ENCODE measurements at regions not wholly inside any gene's neighbourhood (a gene's known extent, or its start where the extent isn't known, plus 50 kb on each side); places are given as distances from the start of the nearest gene placed in this dataset.
"Not testable (repeated sequence)": the region's sequence is repeated elsewhere in the genome, so short reads cannot be mapped to it uniquely, and the experiment has no call there.

GRCh38 chr16:85275533-85276249 lies 163.4 kb upstream of the CIBAR2 start:
- Mint-ChIP-seq H3K4me3 (peak overlapping the region in 1 of 4 donors; percentile 1), H3K27ac (no peak overlapping the region), H3K9me3 (peaks cover 0 to 2% (median 0%) of the 10 kb centered on the region in 3 donors), H3K27me3 (peaks cover 3% of the 10 kb centered on the region), H3K36me3 (no peaks in the 10 kb centered on the region), H3K4me1 (peaks cover 0 to 2% (median 0%) of the 10 kb centered on the region in 3 donors)

DNA sequence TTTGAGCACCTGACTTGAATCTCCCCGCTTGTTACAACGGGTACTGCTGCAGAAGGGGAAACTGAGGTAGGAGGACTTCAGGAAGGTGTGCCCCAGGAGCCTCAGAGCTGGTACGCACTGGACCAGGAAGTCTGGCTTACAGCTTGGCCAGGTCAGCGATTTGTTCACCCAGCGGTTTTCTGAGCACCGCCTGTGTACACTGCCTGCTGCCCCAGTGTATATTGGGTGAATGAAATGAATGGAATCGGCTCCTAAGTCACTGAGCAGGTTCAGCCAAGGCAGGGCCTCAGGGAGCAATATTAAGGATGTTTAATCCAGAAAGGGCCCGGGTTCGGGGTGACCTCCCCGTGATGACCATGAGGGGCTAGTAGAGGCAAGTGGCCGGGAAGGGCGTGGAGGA lies 164.0 kb upstream of the CIBAR2 start:
- Mint-ChIP-seq H3K9me3 (peaks cover 0 to 2% (median 0%) of the 10 kb centered on the region in 3 donors), H3K27me3 (peaks cover 3% of the 10 kb centered on the region), H3K36me3 (no peaks in the 10 kb centered on the region), H3K4me1 (peaks cover 0 to 2% (median 0%) of the 10 kb centered on the region in 3 donors), H3K4me3 (peak overlapping the region in 1 of 4 donors; percentile 1), H3K27ac (peak overlapping the region in 1 of 3 donors; percentile 62)

- peaks cover 0 to 2% (median 0%) of the 10 kb centered on the region in 3 donors for H3K9me3 Mint-ChIP-seq
These were observed 164.4 kb upstream of the CIBAR2 start for GRCh38 chr16:85276721-85277120.

DNA sequence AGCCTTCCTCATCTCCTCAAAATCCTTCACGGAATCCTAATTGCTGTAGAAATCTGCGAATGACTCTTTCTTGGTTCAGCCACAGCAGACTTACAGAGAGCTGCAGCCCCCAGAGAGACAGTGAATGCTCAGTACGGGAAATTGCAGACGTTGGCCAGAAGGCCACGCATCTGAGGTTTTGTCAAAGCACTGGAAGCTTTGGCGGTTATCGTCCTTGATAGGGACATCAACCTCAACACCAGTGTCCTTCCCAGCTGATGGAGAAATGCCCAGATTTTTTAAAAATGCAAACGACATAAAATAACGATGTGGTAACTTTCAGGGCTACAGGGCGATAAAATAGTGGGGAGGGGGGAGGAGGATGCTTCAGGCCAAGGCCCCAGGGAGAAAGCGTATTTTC lies 166.6 kb upstream of the CIBAR2 start:
- peaks cover 0 to 1% (median 0%) of the 10 kb centered on the region in 3 donors for H3K4me1 Mint-ChIP-seq
- H3K27ac Mint-ChIP-seq: no peak overlapping the region
- H3K9me3 Mint-ChIP-seq: no peaks in the 10 kb centered on the region
- H3K4me3 Mint-ChIP-seq: no peak overlapping the region
- H3K27me3 Mint-ChIP-seq: peaks cover 3% of the 10 kb centered on the region
- no peaks in the 10 kb centered on the region for H3K36me3 Mint-ChIP-seq

More at GRCh38 chr16:85276721-85277120, 164.4 kb upstream of the CIBAR2 start:
- Mint-ChIP-seq H3K27me3 (peaks cover 3% of the 10 kb centered on the region), H3K27ac (peak overlapping the region in 1 of 3 donors; percentile 62), H3K4me1 (peaks cover 0 to 2% (median 0%) of the 10 kb centered on the region in 3 donors), H3K36me3 (no peaks in the 10 kb centered on the region), H3K4me3 (no peak overlapping the region)

DNA sequence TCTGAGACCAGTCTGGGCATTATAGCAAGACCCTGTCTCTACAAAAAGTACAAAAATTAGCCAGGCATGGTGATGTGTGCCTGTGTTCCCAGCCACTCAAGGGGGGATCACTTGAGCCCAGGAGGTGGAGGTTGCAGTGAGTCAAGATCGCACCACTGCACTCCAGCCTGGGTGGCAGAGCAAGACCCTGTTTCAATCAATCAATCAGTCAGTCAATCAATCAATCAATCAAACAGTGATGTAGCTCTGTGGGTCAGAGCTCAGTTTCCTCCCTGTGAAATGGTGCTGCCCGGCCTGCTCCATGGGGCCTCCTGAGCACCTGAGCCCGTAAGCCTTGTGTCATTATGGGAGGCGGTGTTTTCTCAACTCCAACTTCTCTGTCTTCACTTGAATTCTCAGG lies 167.1 kb upstream of the CIBAR2 start:
- H3K27me3 Mint-ChIP-seq: peaks cover 5% of the 10 kb centered on the region
- no peaks in the 10 kb centered on the region for H3K9me3 Mint-ChIP-seq
- no peak overlapping the region for H3K4me3 Mint-ChIP-seq
- H3K36me3 Mint-ChIP-seq: no peaks in the 10 kb centered on the region
- H3K4me1 Mint-ChIP-seq: no peaks in the 10 kb centered on the region
- H3K27ac Mint-ChIP-seq: no peak overlapping the region

- Mint-ChIP-seq H3K4me3 (no peak overlapping the region), H3K4me1 (no peaks in the 10 kb centered on the region), H3K36me3 (no peaks in the 10 kb centered on the region), H3K27ac (no peak overlapping the region), H3K27me3 (peaks cover 2% of the 10 kb centered on the region), H3K9me3 (no peaks in the 10 kb centered on the region)
These were observed 167.7 kb upstream of the CIBAR2 start for GRCh38 chr16:85279825-85280545.

DNA sequence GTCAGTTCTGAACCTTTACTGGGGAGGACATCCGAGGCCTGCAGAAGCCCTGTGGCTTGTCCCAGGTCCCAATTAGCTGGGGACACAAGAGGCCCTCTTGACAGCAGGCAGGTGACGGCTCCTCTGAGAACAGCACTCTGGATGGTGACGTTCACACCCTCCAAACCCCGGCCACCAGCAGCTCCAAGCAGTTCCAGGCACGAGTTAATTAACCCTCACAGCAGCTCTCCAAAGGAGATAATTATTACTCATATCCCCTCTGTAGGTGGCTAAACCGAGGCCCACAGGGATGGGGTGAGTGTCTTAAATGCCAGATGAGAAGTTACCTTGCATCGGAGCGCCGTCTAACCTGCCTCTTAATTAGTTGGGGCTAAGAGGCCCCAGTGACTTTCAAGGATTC lies 168.9 kb upstream of the CIBAR2 start:
- Mint-ChIP-seq H3K4me3 (no peak overlapping the region), H3K27me3 (peaks cover 2% of the 10 kb centered on the region), H3K9me3 (no peaks in the 10 kb centered on the region), H3K27ac (no peak overlapping the region), H3K36me3 (no peaks in the 10 kb centered on the region), H3K4me1 (no peaks in the 10 kb centered on the region)

DNA sequence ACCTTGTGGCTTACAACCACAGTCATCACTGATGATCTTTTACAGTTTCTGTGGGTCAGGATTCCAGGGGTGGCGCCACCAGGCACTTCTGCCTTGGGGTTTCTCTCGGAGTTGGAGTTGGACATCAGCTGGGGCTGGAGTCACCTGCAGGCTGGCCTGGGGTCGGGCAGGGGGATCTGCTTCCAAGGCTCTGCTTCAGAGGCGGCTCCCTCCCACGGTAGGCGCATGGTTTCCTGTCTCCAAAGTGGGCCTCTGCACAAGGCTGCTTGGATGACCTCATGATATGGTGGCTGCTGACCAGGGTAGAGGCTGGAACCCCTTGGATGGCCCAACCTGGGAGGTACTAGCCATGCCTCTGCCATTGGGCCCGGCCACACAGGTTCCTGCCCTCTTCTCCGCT lies 170.6 kb upstream of the CIBAR2 start:
- Mint-ChIP-seq H3K36me3 (peaks cover 2% of the 10 kb centered on the region), H3K27ac (no peak overlapping the region)

GRCh38 chr16:85283305-85284050 lies 171.2 kb upstream of the CIBAR2 start:
- Mint-ChIP-seq H3K4me3 (no peak overlapping the region), H3K27ac (no peak overlapping the region), H3K4me1 (no peaks in the 10 kb centered on the region), H3K27me3 (peaks cover 2% of the 10 kb centered on the region), H3K36me3 (peaks cover 2% of the 10 kb centered on the region), H3K9me3 (no peaks in the 10 kb centered on the region)

More for the DNA sequence above, 170.6 kb upstream of the CIBAR2 start:
- Mint-ChIP-seq H3K4me3 (no peak overlapping the region), H3K9me3 (no peaks in the 10 kb centered on the region), H3K27me3 (peaks cover 2% of the 10 kb centered on the region), H3K4me1 (no peaks in the 10 kb centered on the region)

DNA sequence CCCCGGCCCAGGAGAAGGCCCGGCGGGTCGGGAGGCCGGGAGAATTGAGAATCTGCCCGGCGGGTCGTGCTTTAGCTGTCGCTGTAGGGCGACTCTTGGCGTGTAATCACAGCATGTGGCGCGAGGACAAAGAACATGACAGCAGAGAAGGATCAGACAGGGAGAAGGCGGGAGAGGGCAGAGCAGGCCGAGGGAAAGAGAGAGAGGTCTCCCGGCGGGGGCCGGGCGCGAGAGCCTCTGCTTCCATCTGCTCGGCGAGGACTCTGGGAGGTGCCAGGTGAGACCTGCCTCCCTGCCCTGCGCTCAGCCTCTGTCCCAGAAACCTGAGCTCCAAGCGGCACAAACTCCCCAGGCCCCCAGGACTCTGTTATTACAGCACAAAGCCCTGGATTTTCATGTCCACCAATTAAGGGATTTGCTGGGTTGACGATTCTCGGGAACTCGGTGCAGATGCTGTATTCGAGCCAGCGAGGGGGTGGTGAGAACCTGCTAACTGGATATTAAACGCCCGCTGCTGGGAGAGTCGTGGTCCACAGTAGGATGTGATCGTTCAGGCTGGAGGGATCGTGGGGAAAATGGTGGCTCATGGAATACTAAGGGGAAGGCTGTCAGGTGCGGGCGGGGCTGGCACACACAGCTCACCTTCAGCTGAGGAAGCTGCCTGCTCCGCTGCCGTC lies 172.0 kb upstream of the CIBAR2 start:
- peaks cover 2% of the 10 kb centered on the region for H3K36me3 Mint-ChIP-seq
- no peak overlapping the region for H3K27ac Mint-ChIP-seq
- H3K4me1 Mint-ChIP-seq: no peaks in the 10 kb centered on the region
- no peaks in the 10 kb centered on the region for H3K9me3 Mint-ChIP-seq
- H3K27me3 Mint-ChIP-seq: peaks cover 2% of the 10 kb centered on the region
- H3K4me3 Mint-ChIP-seq: no peak overlapping the region

- Mint-ChIP-seq H3K27ac (no peak overlapping the region), H3K36me3 (peaks cover 2% of the 10 kb centered on the region), H3K4me3 (no peak overlapping the region), H3K27me3 (peaks cover 7% of the 10 kb centered on the region), H3K4me1 (no peaks in the 10 kb centered on the region), H3K9me3 (no peaks in the 10 kb centered on the region)
These were observed 173.4 kb upstream of the CIBAR2 start for GRCh38 chr16:85285681-85286065.

DNA sequence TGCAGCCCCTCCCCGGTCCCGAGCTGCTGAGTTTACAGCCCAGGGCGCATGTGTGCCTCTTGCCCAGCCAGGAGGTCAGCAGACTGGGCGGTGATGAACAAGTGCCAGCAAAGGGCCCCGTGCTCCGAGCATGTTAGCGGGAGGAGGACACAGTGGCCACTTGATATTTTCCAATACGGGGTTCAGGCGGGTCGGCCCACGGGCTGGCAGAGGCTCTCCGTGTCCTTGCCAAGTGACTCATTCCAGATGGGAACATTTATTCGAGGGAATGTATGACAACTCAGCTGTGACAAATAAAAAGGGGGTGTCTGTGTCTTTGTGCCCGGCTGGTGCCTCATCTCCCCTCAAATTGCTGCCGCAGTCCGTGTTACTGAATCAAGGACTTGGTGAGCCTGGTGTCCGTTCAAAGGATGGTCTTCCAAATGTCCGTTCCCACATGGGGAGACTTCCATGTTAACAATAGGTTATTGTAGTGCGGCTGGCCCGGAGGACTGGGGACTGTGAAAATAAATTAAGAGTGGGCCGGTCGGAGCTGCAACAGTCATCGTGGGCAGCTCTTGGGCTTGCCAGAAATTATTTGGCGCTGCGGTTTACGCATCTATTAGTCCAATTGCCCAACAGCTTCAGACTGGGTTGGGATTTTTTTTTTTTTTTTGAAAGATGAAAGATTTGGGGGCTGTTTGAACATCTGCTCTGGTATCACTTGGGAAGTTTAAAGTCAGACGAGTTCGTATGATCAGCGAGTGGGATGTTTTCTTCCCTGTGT lies 174.0 kb upstream of the CIBAR2 start:
- H3K27ac Mint-ChIP-seq: no peak overlapping the region
- peaks cover 2% of the 10 kb centered on the region for H3K36me3 Mint-ChIP-seq
- no peak overlapping the region for H3K4me3 Mint-ChIP-seq
- H3K4me1 Mint-ChIP-seq: no peaks in the 10 kb centered on the region
- H3K9me3 Mint-ChIP-seq: no peaks in the 10 kb centered on the region
- H3K27me3 Mint-ChIP-seq: peaks cover 8% of the 10 kb centered on the region

DNA sequence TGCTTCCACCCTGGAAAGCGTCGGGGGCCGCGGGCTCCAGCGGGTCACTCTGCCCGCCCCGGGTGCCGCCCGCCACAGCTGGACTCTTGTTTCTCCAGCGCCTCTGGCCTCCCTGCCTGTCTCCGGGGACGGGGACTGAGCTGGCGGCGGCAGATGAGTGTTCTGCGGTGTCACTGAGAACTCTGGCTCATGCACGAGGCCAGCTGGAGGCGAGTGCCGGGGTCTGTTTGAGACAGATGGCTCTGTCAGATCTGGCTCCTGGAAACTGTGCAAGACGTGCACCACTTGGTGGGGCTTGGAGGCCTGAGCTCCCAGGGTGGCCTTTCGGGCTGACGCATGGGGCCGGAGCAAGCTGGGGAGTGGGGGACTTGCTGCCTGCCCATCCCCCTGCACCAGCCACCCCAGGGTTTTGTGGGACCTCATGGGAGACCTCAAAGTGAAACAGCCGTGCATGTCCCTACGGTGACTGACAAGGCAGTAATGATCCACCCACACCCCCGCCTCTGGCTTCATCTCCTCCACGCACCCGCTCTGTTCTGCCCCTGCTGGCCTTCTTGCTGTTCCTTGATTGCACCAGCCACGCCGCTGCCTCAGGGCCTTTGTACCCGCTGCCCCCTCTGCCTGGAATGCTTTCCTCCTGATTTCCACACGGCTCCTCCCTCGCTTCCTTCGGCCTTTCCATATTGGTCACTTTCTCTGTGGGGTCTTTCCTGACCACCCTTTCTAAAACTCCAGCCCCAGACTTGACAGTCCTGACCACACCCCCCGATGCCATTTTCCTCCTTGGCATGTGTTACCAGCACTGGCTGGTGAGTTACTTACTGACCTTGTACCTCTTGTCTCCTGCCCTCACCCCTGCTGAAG lies 174.9 kb upstream of the CIBAR2 start:
- H3K27me3 Mint-ChIP-seq: peaks cover 8% of the 10 kb centered on the region
- no peaks in the 10 kb centered on the region for H3K9me3 Mint-ChIP-seq
- H3K4me1 Mint-ChIP-seq: no peaks in the 10 kb centered on the region
- H3K36me3 Mint-ChIP-seq: peaks cover 2% of the 10 kb centered on the region
- H3K4me3 Mint-ChIP-seq: no peak overlapping the region
- H3K27ac Mint-ChIP-seq: no peak overlapping the region

GRCh38 chr16:85287815-85288109 lies 175.5 kb upstream of the CIBAR2 start:
- H3K4me1 Mint-ChIP-seq, H3K27me3 Mint-ChIP-seq, H3K9me3 Mint-ChIP-seq, H3K4me3 Mint-ChIP-seq, H3K36me3 Mint-ChIP-seq, H3K27ac Mint-ChIP-seq: not testable (repeated sequence)
